CD8-positive, alpha-beta memory T cell (primary cell): ENCODE measurements at regions not wholly inside any gene's neighbourhood (a gene's known extent, or its start where the extent isn't known, plus 50 kb on each side); places are given as distances from the start of the nearest gene placed in this dataset.

Experiments
- CTCF ChIA-PET: fragments of 350-600 bp; sonication (Branson Sonifier 250); formaldehyde crosslinking; loops from one replicate; lab custom pipeline; 2021; ENCODE audit warnings: antibody characterized with exemption; lab: Charles Lee
- POLR2A ChIA-PET: fragments of 350-600 bp; sonication (Branson Sonifier 250); formaldehyde crosslinking; loops from one replicate; lab custom pipeline; 2021; ENCODE audit warnings: antibody characterized with exemption; lab: Charles Lee
- DNase-seq, 5 donors: peaks; one replicate each; pipeline versions ENCODE4 v3.0.0 to v3.0.0-alpha.2; 2020 to 2022; ENCODE audit warnings: mixed read lengths in 1 of 5
- H3K27ac ChIP-seq: one replicate; pipeline ENCODE4 v1.7.0; 2013; ENCODE audit warnings: low read depth, mild to moderate bottlenecking, low read length, moderate library complexity
- H3K27me3 ChIP-seq: 2 replicates; pipeline ENCODE4 v1.7.0; 2013; ENCODE audit warnings: low read length, mild to moderate bottlenecking; ENCODE audit not compliant: insufficient read depth, poor library complexity, severe bottlenecking
- H3K36me3 ChIP-seq: 2 replicates; pipeline ENCODE4 v1.7.0; 2013; ENCODE audit warnings: mild to moderate bottlenecking, low read length, moderate library complexity; ENCODE audit not compliant: insufficient read depth
- H3K4me1 ChIP-seq: 2 replicates; pipeline ENCODE4 v1.7.0; 2013; ENCODE audit warnings: mild to moderate bottlenecking, low read length, moderate library complexity; ENCODE audit not compliant: insufficient read depth
- H3K4me3 ChIP-seq: 2 replicates; pipeline ENCODE4 v1.7.0; 2013; ENCODE audit warnings: mild to moderate bottlenecking, low read length
- H3K9me3 ChIP-seq: 2 replicates; pipeline ENCODE4 v1.7.0; 2013; ENCODE audit warnings: mild to moderate bottlenecking, low read length
- H3K27ac Mint-ChIP-seq, 8 donors: one replicate each; pipeline ENCODE4 v1.8.0; 2020 to 2021; ENCODE audit warnings: mixed read lengths in 8 of 8, mild to moderate bottlenecking in 6 of 8, inconsistent platforms in 3 of 8, moderate library complexity in 3 of 8
- H3K27me3 Mint-ChIP-seq, 2 donors: one replicate each; pipeline ENCODE4 v1.8.0; 2020 to 2021; ENCODE audit warnings: mixed read lengths in 2 of 2, mild to moderate bottlenecking in 1 of 2, moderate library complexity in 1 of 2
- H3K36me3 Mint-ChIP-seq, 3 donors: one replicate each; pipeline ENCODE4 v1.8.0; 2020 to 2021; ENCODE audit warnings: mixed read lengths in 3 of 3, inconsistent platforms in 1 of 3, mild to moderate bottlenecking in 1 of 3
- H3K4me1 Mint-ChIP-seq, 3 donors: one replicate each; pipeline ENCODE4 v1.8.0; 2020 to 2021; ENCODE audit warnings: mixed read lengths in 3 of 3, inconsistent platforms in 1 of 3, mild to moderate bottlenecking in 1 of 3
- H3K4me3 Mint-ChIP-seq, 7 donors: one replicate each; pipeline ENCODE4 v1.8.0; 2020 to 2021; ENCODE audit warnings: mixed read lengths in 7 of 7, mild to moderate bottlenecking in 6 of 7, moderate library complexity in 4 of 7, inconsistent platforms in 2 of 7
- H3K9me3 Mint-ChIP-seq, 5 donors: one replicate each; pipeline ENCODE4 v1.8.0; 2020 to 2022; ENCODE audit warnings: mixed read lengths in 5 of 5, mild to moderate bottlenecking in 3 of 5, moderate library complexity in 2 of 5, inconsistent platforms in 1 of 5

- Histone ChIP-seq H3K9me3 (no peaks in the 10 kb centered on the region), H3K36me3 (no peaks in the 10 kb centered on the region), H3K4me3 (no peak overlapping the region), H3K27ac (no peak overlapping the region), H3K4me1 (no peaks in the 10 kb centered on the region), H3K27me3 (no peaks in the 10 kb centered on the region)
- no peaks in the 10 kb centered on the region for H3K36me3 Mint-ChIP-seq
- ChIA-PET POLR2A (no interaction called here), CTCF (no interaction called here)
- H3K27ac Mint-ChIP-seq, result no peak overlapping the region
- DNase-seq, result no peak
- H3K27me3 Mint-ChIP-seq, result peaks cover 0 to 9% of the 10 kb centered on the region in 2 donors
- H3K4me1 Mint-ChIP-seq, result no peaks in the 10 kb centered on the region
- H3K9me3 Mint-ChIP-seq, result no peaks in the 10 kb centered on the region
- H3K4me3 Mint-ChIP-seq, result no peak overlapping the region
Measured at GRCh38 chr5:72604111-72604797, 97.0 kb upstream of the ZNF366 start.

GRCh38 chr5:72602696-72603685 lies 95.8 kb upstream of the ZNF366 start:
- Mint-ChIP-seq H3K9me3 (peaks cover 0 to 3% (median 0%) of the 10 kb centered on the region in 5 donors), H3K4me3 (no peak overlapping the region), H3K36me3 (no peaks in the 10 kb centered on the region), H3K27ac (peak overlapping the region in 1 of 8 donors; percentile 20), H3K27me3 (peaks cover 2 to 9% of the 10 kb centered on the region in 2 donors), H3K4me1 (peaks cover 0 to 5% (median 0%) of the 10 kb centered on the region in 3 donors)
- ChIA-PET CTCF (no interaction called here), POLR2A (no interaction called here)
- H3K9me3 ChIP-seq, result no peaks in the 10 kb centered on the region
- H3K36me3 ChIP-seq, result no peaks in the 10 kb centered on the region
- H3K4me1 ChIP-seq, result no peaks in the 10 kb centered on the region
- H3K27ac ChIP-seq, result no peak overlapping the region
- no peak for DNase-seq
- no peaks in the 10 kb centered on the region for H3K27me3 ChIP-seq
- no peak overlapping the region for H3K4me3 ChIP-seq

- Mint-ChIP-seq H3K36me3 (no peaks in the 10 kb centered on the region), H3K27me3 (peaks cover 2 to 9% of the 10 kb centered on the region in 2 donors), H3K9me3 (peaks cover 0 to 3% (median 0%) of the 10 kb centered on the region in 5 donors), H3K27ac (no peak overlapping the region), H3K4me1 (peaks cover 0 to 5% (median 0%) of the 10 kb centered on the region in 3 donors), H3K4me3 (no peak overlapping the region)
- no peak for DNase-seq
- CTCF ChIA-PET, result interaction anchor here (0.6 kb wide), 1 partner anchor 693 kb away, joined by 3 read pairs; no protein-coding TSS in a partner anchor
- Histone ChIP-seq H3K27me3 (no peaks in the 10 kb centered on the region), H3K9me3 (no peaks in the 10 kb centered on the region), H3K27ac (no peak overlapping the region), H3K4me3 (no peak overlapping the region), H3K36me3 (no peaks in the 10 kb centered on the region), H3K4me1 (no peaks in the 10 kb centered on the region)
- POLR2A ChIA-PET, result no interaction called here
Measured at GRCh38 chr5:72601861-72602260, 94.7 kb upstream of the ZNF366 start.

GRCh38 chr5:72600391-72600981 lies 93.3 kb upstream of the ZNF366 start:
- POLR2A ChIA-PET, result no interaction called here
- DNase-seq, result no peak
- Mint-ChIP-seq H3K27me3 (peaks cover 4% of the 10 kb centered on the region in 2 donors), H3K36me3 (no peaks in the 10 kb centered on the region), H3K9me3 (peaks cover 0 to 3% (median 0%) of the 10 kb centered on the region in 5 donors), H3K4me3 (no peak overlapping the region), H3K4me1 (peaks cover 0 to 5% (median 0%) of the 10 kb centered on the region in 3 donors), H3K27ac (no peak overlapping the region)
- H3K9me3 ChIP-seq, result no peaks in the 10 kb centered on the region
- H3K4me1 ChIP-seq, result no peaks in the 10 kb centered on the region
- no peak overlapping the region for H3K4me3 ChIP-seq
- H3K27me3 ChIP-seq, result no peaks in the 10 kb centered on the region
- H3K27ac ChIP-seq, result no peak overlapping the region
- H3K36me3 ChIP-seq, result no peaks in the 10 kb centered on the region
- CTCF ChIA-PET, result no interaction called here

GRCh38 chr5:72599519-72600370 lies 92.5 kb upstream of the ZNF366 start:
- Histone ChIP-seq H3K4me1 (no peaks in the 10 kb centered on the region), H3K27ac (no peak overlapping the region), H3K36me3 (no peaks in the 10 kb centered on the region), H3K4me3 (no peak overlapping the region), H3K9me3 (no peaks in the 10 kb centered on the region), H3K27me3 (no peaks in the 10 kb centered on the region)
- peak overlapping the region in 1 of 8 donors; percentile 34 for H3K27ac Mint-ChIP-seq
- CTCF ChIA-PET, result no interaction called here
- H3K27me3 Mint-ChIP-seq, result peaks cover under 1 to 4% of the 10 kb centered on the region in 2 donors
- no peaks in the 10 kb centered on the region for H3K36me3 Mint-ChIP-seq
- H3K4me1 Mint-ChIP-seq, result peaks cover 0 to 5% (median 0%) of the 10 kb centered on the region in 3 donors
- no peak for DNase-seq
- no peak overlapping the region for H3K4me3 Mint-ChIP-seq
- POLR2A ChIA-PET, result no interaction called here
- H3K9me3 Mint-ChIP-seq, result peaks cover 0 to 3% (median 0%) of the 10 kb centered on the region in 5 donors

- no peaks in the 10 kb centered on the region for H3K9me3 ChIP-seq
- Mint-ChIP-seq H3K36me3 (no peaks in the 10 kb centered on the region), H3K27ac (peak overlapping the region in 1 of 8 donors; percentile 34), H3K4me1 (peaks cover 0 to 5% (median 0%) of the 10 kb centered on the region in 3 donors), H3K9me3 (peaks cover 0 to 3% (median 0%) of the 10 kb centered on the region in 5 donors), H3K27me3 (peaks cover 4 to 6% of the 10 kb centered on the region in 2 donors), H3K4me3 (no peak overlapping the region)
- no peak overlapping the region for H3K27ac ChIP-seq
- no peaks in the 10 kb centered on the region for H3K27me3 ChIP-seq
- H3K36me3 ChIP-seq, result no peaks in the 10 kb centered on the region
- POLR2A ChIA-PET, result no interaction called here
- H3K4me3 ChIP-seq, result no peak overlapping the region
- no peak for DNase-seq
- H3K4me1 ChIP-seq, result no peaks in the 10 kb centered on the region
- CTCF ChIA-PET, result no interaction called here
Measured at GRCh38 chr5:72599065-72599433, 91.8 kb upstream of the ZNF366 start.

- Mint-ChIP-seq H3K9me3 (peaks cover 0 to 3% (median 0%) of the 10 kb centered on the region in 5 donors), H3K27me3 (peaks cover 4 to 8% of the 10 kb centered on the region in 2 donors), H3K27ac (no peak overlapping the region), H3K36me3 (no peaks in the 10 kb centered on the region), H3K4me1 (peaks cover 0 to 5% (median 0%) of the 10 kb centered on the region in 3 donors), H3K4me3 (no peak overlapping the region)
- Histone ChIP-seq H3K27me3 (no peaks in the 10 kb centered on the region), H3K36me3 (no peaks in the 10 kb centered on the region), H3K9me3 (no peaks in the 10 kb centered on the region), H3K27ac (no peak overlapping the region), H3K4me3 (no peak overlapping the region), H3K4me1 (no peaks in the 10 kb centered on the region)
- ChIA-PET CTCF (no interaction called here), POLR2A (no interaction called here)
- DNase-seq, result no peak
Measured at GRCh38 chr5:72598401-72599064, 91.3 kb upstream of the ZNF366 start.
